Left ventricle myocardium inferior (tissue), 1 donor: ENCODE measurements at regions not wholly inside any gene's neighbourhood (a gene's known extent, or its start where the extent isn't known, plus 50 kb on each side); places are given as distances from the start of the nearest gene placed in this dataset.

Source experiments
- DNase-seq: peaks from one replicate; pipeline ENCODE4 v3.0.0-alpha.2; 2020
- H3K27ac ChIP-seq: fragments of 200-600 bp; replicated peaks from 2 replicates; pipeline ENCODE4 v1.8.0; 2021
- H3K27me3 ChIP-seq: fragments of 200-600 bp; 2 replicates; pipeline ENCODE4 v1.8.0; 2021; ENCODE audit warnings: low read depth
- H3K36me3 ChIP-seq: fragments of 200-600 bp; 2 replicates; pipeline ENCODE4 v1.8.0; 2021
- H3K4me1 ChIP-seq: fragments of 200-600 bp; 2 replicates; pipeline ENCODE4 v1.8.0; 2021
- H3K4me3 ChIP-seq: fragments of 200-600 bp; 2 replicates; pipeline ENCODE4 v1.8.0; 2021; ENCODE audit warnings: mild to moderate bottlenecking, moderate library complexity
- H3K9me3 ChIP-seq: fragments of 200-600 bp; replicated peaks from 2 replicates; pipeline ENCODE4 v1.8.0; 2021
- CTCF ChIP-seq: fragments of 200-600 bp; IDR thresholded peaks from 2 replicates; pipeline ENCODE4 v1.8.0; 2021; ENCODE audit warnings: antibody characterized with exemption, mild to moderate bottlenecking, borderline replicate concordance
- intact Hi-C: fragments of 100-400 bp; cut with micrococcal nuclease; formaldehyde crosslinking; loops from one replicate; pipeline ENCODE4 v1.11.0; 2022
- donor health status: DM: no; HTN: yes; CAD: no; lungs with severe emphysema.

GRCh38 chr2:104158191-104158590, 695.7 kb upstream of the POU3F3 start:
- Histone ChIP-seq H3K27ac (no peak overlapping the region), H3K4me3 (no peak overlapping the region), H3K27me3 (no peaks in the 10 kb centered on the region), H3K4me1 (no peaks in the 10 kb centered on the region), H3K36me3 (no peaks in the 10 kb centered on the region), H3K9me3 (no peaks in the 10 kb centered on the region)
- no peak for DNase-seq
- no peak for TF ChIP-seq CTCF
- intact Hi-C loops, result no loop called here

- Histone ChIP-seq H3K27ac (no peak overlapping the region), H3K36me3 (no peaks in the 10 kb centered on the region), H3K4me3 (no peak overlapping the region), H3K27me3 (no peaks in the 10 kb centered on the region), H3K4me1 (no peaks in the 10 kb centered on the region), H3K9me3 (no peaks in the 10 kb centered on the region)
- no peak for TF ChIP-seq CTCF
- no peak for DNase-seq
- intact Hi-C loops, result no loop called here
Measured at GRCh38 chr2:104163611-104164130, 690.2 kb upstream of the POU3F3 start.

- no peak overlapping the region for H3K27ac ChIP-seq
- H3K4me1 ChIP-seq, result no peaks in the 10 kb centered on the region
- intact Hi-C loops, result no loop called here
- H3K9me3 ChIP-seq, result no peaks in the 10 kb centered on the region
- no peaks in the 10 kb centered on the region for H3K36me3 ChIP-seq
- no peak for TF ChIP-seq CTCF
- no peaks in the 10 kb centered on the region for H3K27me3 ChIP-seq
- DNase-seq, result no peak
- no peak overlapping the region for H3K4me3 ChIP-seq
Measured at GRCh38 chr2:104164721-104165252, 689.1 kb upstream of the POU3F3 start.

GRCh38 chr2:104177179-104177578, 676.7 kb upstream of the POU3F3 start:
- Histone ChIP-seq H3K27me3 (no peaks in the 10 kb centered on the region), H3K9me3 (peaks cover 33% of the 10 kb centered on the region), H3K36me3 (no peaks in the 10 kb centered on the region), H3K27ac (no peak overlapping the region), H3K4me1 (no peaks in the 10 kb centered on the region), H3K4me3 (no peak overlapping the region)
- intact Hi-C loops, result no loop called here
- DNase-seq, result no peak
- TF ChIP-seq CTCF, result no peak

GRCh38 chr2:104179644-104180043, 674.3 kb upstream of the POU3F3 start:
- no peaks in the 10 kb centered on the region for H3K27me3 ChIP-seq
- H3K27ac ChIP-seq, result no peak overlapping the region
- no peaks in the 10 kb centered on the region for H3K36me3 ChIP-seq
- H3K4me1 ChIP-seq, result no peaks in the 10 kb centered on the region
- DNase-seq, result no peak
- intact Hi-C loops, result no loop called here
- no peak overlapping the region for H3K4me3 ChIP-seq
- no peak for TF ChIP-seq CTCF
- peaks cover 43% of the 10 kb centered on the region for H3K9me3 ChIP-seq
